OCI-LY1 (cell line): ENCODE measurements at regions not wholly inside any gene's neighbourhood (a gene's known extent, or its start where the extent isn't known, plus 50 kb on each side); places are given as distances from the start of the nearest gene placed in this dataset.

Experiments used
- H2AFZ ChIP-seq: fragments of 200-600 bp; sonication (generic), shearing (Covaris generic); 2 replicates; pipeline ENCODE4 v1.6.0; 2014; ENCODE audit warnings: antibody characterized with exemption, mild to moderate bottlenecking, low read length
- H3F3A ChIP-seq: fragments of 200-600 bp; sonication (generic), shearing (Covaris generic); 2 replicates; pipeline ENCODE4 v1.6.0; 2014; ENCODE audit warnings: mild to moderate bottlenecking, antibody characterized with exemption, low read length, moderate library complexity; ENCODE audit not compliant: insufficient read depth
- H3K27ac ChIP-seq: fragments of 200-600 bp; sonication (generic); 2 replicates; pipeline ENCODE4 v1.5.1; 2014; ENCODE audit warnings: low read length, mixed run types, mild to moderate bottlenecking, low read depth; ENCODE audit not compliant: poor library complexity, severe bottlenecking
- H3K27me3 ChIP-seq: fragments of 200-600 bp; sonication (generic); 2 replicates; pipeline ENCODE4 v1.6.0; 2014; ENCODE audit warnings: antibody characterized with exemption, mild to moderate bottlenecking, low read length, moderate library complexity; ENCODE audit not compliant: insufficient read depth
- H3K36me3 ChIP-seq: fragments of 200-600 bp; sonication (generic); 2 replicates; pipeline ENCODE4 v1.6.1; 2014; ENCODE audit warnings: mild to moderate bottlenecking, antibody characterized with exemption, low read length, moderate library complexity, mixed read lengths; ENCODE audit not compliant: insufficient read depth
- H3K4me1 ChIP-seq: fragments of 200-600 bp; sonication (generic); 2 replicates; pipeline ENCODE4 v1.5.1; 2014; ENCODE audit warnings: mild to moderate bottlenecking, low read length, moderate library complexity; ENCODE audit not compliant: insufficient read depth, severe bottlenecking
- H3K4me2 ChIP-seq: fragments of 200-600 bp; sonication (generic), shearing (Covaris generic); 2 replicates; pipeline ENCODE4 v1.6.1; 2014; ENCODE audit warnings: low read length
- H3K4me3 ChIP-seq: fragments of 200-600 bp; sonication (generic); 2 replicates; pipeline ENCODE4 v1.5.1; 2014; ENCODE audit warnings: low read length, low read depth, mild to moderate bottlenecking, mixed read lengths; ENCODE audit not compliant: poor library complexity, severe bottlenecking
- H3K79me2 ChIP-seq: fragments of 200-600 bp; shearing (Covaris generic); 2 replicates; pipeline ENCODE4 v1.6.1; 2016; ENCODE audit warnings: mixed run types, low read length, mixed read lengths; ENCODE audit not compliant: insufficient read depth
- H3K9ac ChIP-seq: fragments of 200-600 bp; sonication (generic), shearing (Covaris generic); 2 replicates; pipeline ENCODE4 v1.6.1; 2014; ENCODE audit warnings: mild to moderate bottlenecking, low read length, mixed read lengths
- H3K9me2 ChIP-seq: fragments of 200-600 bp; sonication (generic), shearing (Covaris generic); 2 replicates; pipeline ENCODE4 v1.6.1; 2014; ENCODE audit warnings: low read depth, mild to moderate bottlenecking, low read length, mixed read lengths
- H3K9me3 ChIP-seq: fragments of 200-600 bp; shearing (Covaris generic); 2 replicates; pipeline ENCODE4 v1.6.1; 2014; ENCODE audit warnings: low read length, mixed read lengths
- H4K20me1 ChIP-seq: fragments of 200-600 bp; sonication (generic), shearing (Covaris generic); 2 replicates; pipeline ENCODE4 v1.6.0; 2016; ENCODE audit warnings: mild to moderate bottlenecking, low read length; ENCODE audit not compliant: insufficient read depth
- CTCF ChIP-seq: fragments of 200-600 bp; sonication (generic), shearing (Covaris generic); IDR thresholded peaks from 2 replicates; pipeline ENCODE4 v1.5.1; 2017; ENCODE audit warnings: mild to moderate bottlenecking, antibody characterized with exemption, low read length, moderate library complexity, mixed read lengths
- EZH2 ChIP-seq: fragments of 200-600 bp; sonication (generic), shearing (Covaris generic); IDR thresholded peaks from 2 replicates; pipeline ENCODE4 v1.8.0; 2017; ENCODE audit warnings: borderline replicate concordance, mixed run types, mild to moderate bottlenecking, antibody characterized with exemption, low read length, moderate library complexity, mixed read lengths

GRCh38 chr16:54342966-54343365, 56.4 kb upstream of the IRX3 start:
- H4K20me1 ChIP-seq: no peaks in the 10 kb centered on the region
- H3K4me2 ChIP-seq: no peak overlapping the region
- no peaks in the 10 kb centered on the region for H3K9me3 ChIP-seq
- H3K9ac ChIP-seq: no peak overlapping the region
- no peaks in the 10 kb centered on the region for H3K27me3 ChIP-seq
- H3K79me2 ChIP-seq: no peaks in the 10 kb centered on the region
- no peak overlapping the region for H2AFZ ChIP-seq
- no peaks in the 10 kb centered on the region for H3K4me1 ChIP-seq
- H3K36me3 ChIP-seq: no peaks in the 10 kb centered on the region
- no peak for TF ChIP-seq CTCF
- TF ChIP-seq EZH2: no peak
- H3F3A ChIP-seq: no peaks in the 10 kb centered on the region
- H3K9me2 ChIP-seq: no peaks in the 10 kb centered on the region
- no peak overlapping the region for H3K27ac ChIP-seq
- no peak overlapping the region for H3K4me3 ChIP-seq

- Histone ChIP-seq H3K9me3 (no peaks in the 10 kb centered on the region), H3K4me1 (no peaks in the 10 kb centered on the region), H3K27me3 (no peaks in the 10 kb centered on the region), H3K4me2 (no peak overlapping the region), H2AFZ (no peak overlapping the region), H3K27ac (no peak overlapping the region), H3F3A (no peaks in the 10 kb centered on the region), H3K9ac (no peak overlapping the region), H3K36me3 (no peaks in the 10 kb centered on the region), H3K9me2 (no peaks in the 10 kb centered on the region), H3K79me2 (no peaks in the 10 kb centered on the region), H4K20me1 (no peaks in the 10 kb centered on the region), H3K4me3 (no peak overlapping the region)
- TF ChIP-seq CTCF (no peak), EZH2 (no peak)
Observed at GRCh38 chr16:54341892-54342776, 55.5 kb upstream of the IRX3 start.

GRCh38 chr16:54340531-54340930, 53.9 kb upstream of the IRX3 start:
- Histone ChIP-seq H3K27me3 (no peaks in the 10 kb centered on the region), H3K79me2 (no peaks in the 10 kb centered on the region), H3K4me3 (no peak overlapping the region), H3K4me2 (no peak overlapping the region), H3K9me3 (no peaks in the 10 kb centered on the region), H3K9ac (no peak overlapping the region), H3K4me1 (no peaks in the 10 kb centered on the region), H4K20me1 (no peaks in the 10 kb centered on the region), H3K27ac (no peak overlapping the region), H3K36me3 (no peaks in the 10 kb centered on the region), H3K9me2 (no peaks in the 10 kb centered on the region), H3F3A (no peaks in the 10 kb centered on the region), H2AFZ (no peak overlapping the region)
- TF ChIP-seq EZH2: no peak
- TF ChIP-seq CTCF: no peak
